ENCODE measurements at regions not wholly inside any gene's neighbourhood (a gene's known extent, or its start where the extent isn't known, plus 50 kb on each side); places are given as distances from the start of the nearest gene placed in this dataset.
"Not testable (repeated sequence)": the region's sequence is repeated elsewhere in the genome, so short reads cannot be mapped to it uniquely, and the experiment has no call there.

- Histone ChIP-seq H3K4me1 (ENCODE audit: low read depth) (no peaks in the 10 kb centered on the region), H3K36me3 (no peaks in the 10 kb centered on the region), H3K4me3 (no peak overlapping the region), H3K27me3 (no peaks in the 10 kb centered on the region), H3K27ac (no peak overlapping the region), H3K9me3 (ENCODE audit: low read depth) (no peaks in the 10 kb centered on the region)
- peak in 1 of 2 donors; percentile 49 for DNase-seq (ENCODE audit: low read depth in 1 of 2, low spot score in 1 of 2)
- TF ChIP-seq CTCF (IDR thresholded peaks at IDR 0.05; ENCODE audit: low read depth, low read length), result no peak
Observed at GRCh38 chr6:137677709-137678108, 183.5 kb upstream of the OLIG3 start.

- H3K27ac ChIP-seq, result no peak overlapping the region
- TF ChIP-seq CTCF (IDR thresholded peaks at IDR 0.05; ENCODE audit: low read depth, low read length), result no peak
- H3K27me3 ChIP-seq, result no peaks in the 10 kb centered on the region
- H3K4me3 ChIP-seq, result no peak overlapping the region
- H3K36me3 ChIP-seq, result no peaks in the 10 kb centered on the region
- no peaks in the 10 kb centered on the region for H3K9me3 ChIP-seq (ENCODE audit: low read depth)
- no peak for DNase-seq (ENCODE audit: low read depth in 1 of 2, low spot score in 1 of 2)
- H3K4me1 ChIP-seq (ENCODE audit: low read depth), result no peaks in the 10 kb centered on the region
Observed at GRCh38 chr6:137678451-137678850, 184.3 kb upstream of the OLIG3 start.

DNA sequence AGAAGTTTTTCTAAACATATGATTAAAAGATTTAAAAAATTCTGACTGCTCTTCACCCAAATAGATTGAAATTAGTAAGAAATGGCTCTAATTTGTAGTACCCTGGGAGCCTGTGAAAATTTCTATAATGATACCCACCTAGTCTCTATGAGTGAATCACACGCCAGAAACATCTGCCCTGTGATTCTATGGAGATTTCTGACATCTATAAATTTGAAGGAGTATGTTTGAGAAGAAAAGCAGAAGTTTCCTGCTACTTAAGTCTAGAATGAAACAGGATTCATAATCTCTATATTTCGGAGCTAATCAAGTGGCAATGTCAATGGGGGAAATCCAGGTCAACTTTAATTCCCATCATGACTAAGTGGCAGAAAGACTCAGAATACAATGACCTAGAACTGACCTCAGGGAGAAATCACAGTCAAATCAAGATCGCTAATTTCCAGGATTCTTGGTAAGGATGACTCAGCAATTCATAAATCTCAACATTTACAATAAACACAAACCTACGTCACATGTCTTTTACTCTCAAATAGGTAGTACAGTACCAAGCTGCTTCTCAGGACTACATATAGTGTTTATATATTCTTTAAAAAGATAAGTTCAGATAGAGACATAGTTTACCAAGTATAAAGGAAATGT, 186.2 kb upstream of the TNFAIP3 start:
- TF ChIP-seq CTCF (IDR thresholded peaks at IDR 0.05; ENCODE audit: low read depth, low read length), result no peak
- Histone ChIP-seq H3K4me1 (ENCODE audit: low read depth) (no peaks in the 10 kb centered on the region), H3K4me3 (no peak overlapping the region), H3K27ac (no peak overlapping the region), H3K27me3 (no peaks in the 10 kb centered on the region), H3K36me3 (no peaks in the 10 kb centered on the region), H3K9me3 (ENCODE audit: low read depth) (no peaks in the 10 kb centered on the region)
- peak in 1 of 2 donors; percentile 64 for DNase-seq (ENCODE audit: low read depth in 1 of 2, low spot score in 1 of 2)

DNA sequence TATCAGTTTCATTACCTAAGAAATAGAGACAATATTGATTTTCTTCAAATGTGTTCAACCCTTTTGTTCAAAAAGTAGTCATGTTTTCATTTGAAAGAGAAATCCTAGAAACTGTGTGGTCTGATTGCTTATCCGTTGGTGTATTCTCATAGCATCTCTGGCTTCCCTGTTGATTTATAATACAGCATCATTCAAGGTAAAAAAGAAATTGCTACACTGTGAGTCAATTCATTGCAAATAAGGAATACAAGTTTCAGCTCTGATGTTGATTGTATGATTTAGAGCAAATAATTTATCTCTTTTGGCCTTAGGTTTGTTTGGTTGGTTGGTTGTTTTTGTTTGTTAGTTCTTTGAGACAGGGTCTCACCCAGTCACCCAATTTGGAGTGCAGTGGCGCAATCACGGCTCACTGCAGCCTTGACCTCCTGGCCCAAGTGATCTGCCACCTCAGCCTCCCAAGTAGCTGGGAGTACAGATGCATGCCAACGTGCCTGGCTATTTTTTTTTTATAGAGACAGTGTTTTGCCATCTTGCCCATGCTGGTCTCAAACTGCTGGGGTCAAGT, 185.5 kb upstream of the TNFAIP3 start:
- Histone ChIP-seq H3K27me3 (no peaks in the 10 kb centered on the region), H3K4me1 (ENCODE audit: low read depth) (no peaks in the 10 kb centered on the region), H3K9me3 (ENCODE audit: low read depth) (no peaks in the 10 kb centered on the region), H3K27ac (no peak overlapping the region), H3K36me3 (no peaks in the 10 kb centered on the region), H3K4me3 (no peak overlapping the region)
- no peak for TF ChIP-seq CTCF (IDR thresholded peaks at IDR 0.05; ENCODE audit: low read depth, low read length)
- no peak for DNase-seq (ENCODE audit: low read depth in 1 of 2, low spot score in 1 of 2)

GRCh38 chr6:137682658-137683057, 184.4 kb upstream of the TNFAIP3 start:
- not testable (repeated sequence) for H3K36me3 ChIP-seq; H3K27ac ChIP-seq; H3K27me3 ChIP-seq; H3K9me3 ChIP-seq (ENCODE audit: low read depth); H3K4me3 ChIP-seq; DNase-seq (ENCODE audit: low read depth in 1 of 2, low spot score in 1 of 2); H3K4me1 ChIP-seq (ENCODE audit: low read depth)

GRCh38 chr6:137683916-137684315, 183.1 kb upstream of the TNFAIP3 start:
- TF ChIP-seq CTCF (IDR thresholded peaks at IDR 0.05; ENCODE audit: low read depth, low read length), result no peak
- DNase-seq (ENCODE audit: low read depth in 1 of 2, low spot score in 1 of 2), result no peak
- Histone ChIP-seq H3K36me3 (no peaks in the 10 kb centered on the region), H3K27ac (no peak overlapping the region), H3K27me3 (no peaks in the 10 kb centered on the region), H3K4me3 (no peak overlapping the region), H3K9me3 (ENCODE audit: low read depth) (no peaks in the 10 kb centered on the region), H3K4me1 (ENCODE audit: low read depth) (no peaks in the 10 kb centered on the region)

All from cardiac muscle cell (in vitro differentiated cells and primary cell).